ENCODE measurements at regions not wholly inside any gene's neighbourhood (a gene's known extent, or its start where the extent isn't known, plus 50 kb on each side); places are given as distances from the start of the nearest gene placed in this dataset.

GRCh38 chr1:185425163-185425562 lies 108.1 kb upstream of the IVNS1ABP start:
- no peak overlapping the region for H3K27ac ChIP-seq (ENCODE audit: insufficient read depth, low read depth, low read length)
- no peaks in the 10 kb centered on the region for H3K79me2 ChIP-seq (ENCODE audit: control insufficient read depth, insufficient read depth, low read length)
- ChIA-PET CTCF (no interaction called here), POLR2A (no interaction called here)
- no peak overlapping the region for H3K4me2 ChIP-seq (ENCODE audit: insufficient read depth, low read length)
- dilution Hi-C loops (cut with MboI; ENCODE audit: extremely low pct_ligation_motif_present, low sequenced_read_pairs) = no loop called here
- H3K9ac ChIP-seq (replicated peaks; ENCODE audit: extremely low read depth, insufficient read depth, low read length) = no peak overlapping the region
- intact Hi-C loops (cut with micrococcal nuclease) = loop anchor here (5.0 kb wide), 1 partner anchor 142 kb away; no protein-coding TSS in a partner anchor
- H4K20me1 ChIP-seq (replicated peaks; ENCODE audit: control insufficient read depth, extremely low read depth, insufficient read depth, low read length) = no peaks in the 10 kb centered on the region
- no peak overlapping the region for H3K4me3 ChIP-seq (replicated peaks in 1 of 3; ENCODE audit: insufficient read depth in 1 of 3, low read depth in 1 of 3, low read length in 3 of 3)
- no peaks in the 10 kb centered on the region for H3K9me1 ChIP-seq (replicated peaks; ENCODE audit: control insufficient read depth, extremely low read depth, insufficient read depth, low read length)
- H3K36me3 ChIP-seq (ENCODE audit: control insufficient read depth in 2 of 2, extremely low read depth in 1 of 2, insufficient read depth in 2 of 2, low read length in 2 of 2) = no peaks in the 10 kb centered on the region
- peaks cover 18% of the 10 kb centered on the region for H3K4me1 ChIP-seq (ENCODE audit: control insufficient read depth, extremely low read depth, insufficient read depth, low read length)
- FAIRE-seq (no peak), DNase-seq (ENCODE audit: low read depth, low spot score) (no peak)
- no peak overlapping the region for H2AFZ ChIP-seq (ENCODE audit: low read depth, low read length)
- no peaks in the 10 kb centered on the region for H3K9me3 ChIP-seq (replicated peaks; ENCODE audit: control insufficient read depth, insufficient read depth, low read length)
- H3K27me3 ChIP-seq (ENCODE audit: control insufficient read depth in 2 of 2, insufficient read depth in 2 of 2, low read length in 2 of 2) = no peaks in the 10 kb centered on the region
- no TSS peak for BruUV-seq (replicated peaks)
- TF ChIP-seq MYC (IDR thresholded peaks at IDR 0.05; ENCODE audit: low read depth, low read length) = no peak
- TF ChIP-seq CTCF (IDR thresholded peaks at IDR 0.05; ENCODE audit: extremely low read depth in 1 of 2, insufficient read depth in 1 of 2, low read depth in 1 of 2, low read length in 2 of 2) = no peak
- no peak for TF ChIP-seq EZH2 (IDR thresholded peaks at IDR 0.05; ENCODE audit: borderline replicate concordance, low read depth, low read length, severe bottlenecking)
- no peak for TF ChIP-seq MAX (IDR thresholded peaks at IDR 0.05; ENCODE audit: insufficient read depth, insufficient read length)
- TF ChIP-seq POLR2AphosphoS5 (IDR thresholded peaks at IDR 0.05; ENCODE audit: insufficient read depth, low read depth, low read length) = no peak
- TF ChIP-seq POLR2A (IDR thresholded peaks at IDR 0.05; ENCODE audit: low read depth, low read length) = no peak
- no peak for TF ChIP-seq FOS (IDR thresholded peaks at IDR 0.05; ENCODE audit: borderline replicate concordance, insufficient read depth, low read length)
- TF ChIP-seq GATA2 (IDR thresholded peaks at IDR 0.05; ENCODE audit: insufficient read depth, insufficient read length, low read depth, low read length) = no peak
- no peak for TF ChIP-seq JUN (IDR thresholded peaks at IDR 0.05; ENCODE audit: borderline replicate concordance, insufficient read depth, insufficient read length, low read depth)

Measured in endothelial cell of umbilical vein (primary cell).